Stimulated activated CD4-positive, alpha-beta T cell treated with anti-CD3 and anti-CD28 coated beads, Interleukin-4, amount 100 ng/mL, for 48 hours (primary cell): ENCODE measurements at regions not wholly inside any gene's neighbourhood (a gene's known extent, or its start where the extent isn't known, plus 50 kb on each side); places are given as distances from the start of the nearest gene placed in this dataset.
"Not testable (repeated sequence)": the region's sequence is repeated elsewhere in the genome, so short reads cannot be mapped to it uniquely, and the experiment has no call there.

ENCODE experiments used
- DNase-seq, 2 donors: peaks; one replicate each; pipeline ENCODE4 v3.0.0-alpha.2; 2020; ENCODE audit warnings: low read depth in 2 of 2

DNA sequence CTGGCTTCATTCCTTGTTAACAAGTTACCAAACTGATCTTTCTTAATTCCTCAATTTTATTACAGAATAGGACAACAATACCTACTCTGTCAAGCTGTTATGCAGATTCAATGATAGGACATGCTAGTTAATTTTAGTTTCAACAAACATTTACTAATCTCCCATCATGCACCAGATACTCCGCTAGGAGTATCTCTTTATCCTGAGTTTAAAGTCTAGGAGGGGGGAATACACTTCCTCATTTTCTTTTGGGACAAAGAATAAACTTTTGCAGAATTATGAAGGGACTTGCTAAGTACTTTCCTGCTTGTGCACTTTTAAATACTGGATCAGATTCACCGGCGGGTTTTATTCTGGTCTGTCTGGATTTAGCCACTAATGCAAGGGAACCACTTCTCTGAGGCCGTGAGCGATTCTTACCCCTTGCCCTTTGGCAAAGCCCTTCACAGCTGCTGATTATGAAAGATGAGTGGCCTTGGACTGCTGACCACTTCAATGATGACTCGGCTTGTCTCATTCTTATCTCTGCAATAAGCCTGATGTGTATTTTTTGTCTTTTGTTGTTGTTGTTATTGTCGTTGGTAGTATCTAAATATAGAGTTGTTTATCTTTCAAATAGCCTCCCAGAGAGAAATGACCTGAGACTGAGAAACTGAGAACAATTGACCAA is 73.9 kb downstream of the RMI1 start:
- DNase-seq = no peak

DNA sequence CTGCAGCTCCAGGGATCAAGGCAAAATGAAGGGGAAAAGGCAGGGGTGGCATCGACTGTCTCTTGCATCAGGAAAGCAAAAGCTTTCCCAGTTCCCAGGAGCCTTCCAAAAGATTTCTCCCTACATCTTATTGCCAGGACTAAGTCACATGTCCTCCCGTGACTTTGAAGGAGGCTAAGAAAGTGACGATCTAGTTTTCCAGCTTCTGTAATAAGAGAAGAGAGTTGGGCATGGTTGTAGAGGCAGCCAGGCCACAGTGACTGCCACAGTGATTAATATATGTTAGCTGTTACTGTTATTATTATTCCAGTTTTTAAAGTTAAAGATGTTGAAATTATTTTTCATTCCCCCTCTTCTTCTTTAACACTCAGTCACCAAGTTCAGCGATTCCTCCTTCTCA is 77.1 kb downstream of the RMI1 start:
- DNase-seq = no peak

DNA sequence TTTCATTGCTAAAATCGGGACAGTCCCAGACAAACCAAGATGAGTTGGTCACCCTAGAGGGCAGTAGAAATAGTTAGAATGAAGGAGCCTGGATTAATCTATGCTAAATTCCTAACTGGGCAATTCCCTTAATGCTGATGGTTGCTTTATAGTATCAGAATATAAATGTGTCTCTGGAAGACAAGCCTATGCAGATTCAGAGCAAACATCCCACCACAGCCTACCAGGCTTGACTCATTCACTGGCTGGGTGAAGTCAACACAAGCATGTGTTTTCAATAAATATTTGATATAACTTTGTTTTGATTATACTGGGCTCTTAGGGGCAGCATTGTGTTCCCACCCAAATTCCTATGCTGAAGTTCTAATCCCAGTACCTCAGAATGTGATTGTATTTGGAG is 79.3 kb downstream of the RMI1 start:
- no peak for DNase-seq

- no peak for DNase-seq
These were observed 81.1 kb downstream of the RMI1 start for GRCh38 chr9:84061613-84062193.

DNA sequence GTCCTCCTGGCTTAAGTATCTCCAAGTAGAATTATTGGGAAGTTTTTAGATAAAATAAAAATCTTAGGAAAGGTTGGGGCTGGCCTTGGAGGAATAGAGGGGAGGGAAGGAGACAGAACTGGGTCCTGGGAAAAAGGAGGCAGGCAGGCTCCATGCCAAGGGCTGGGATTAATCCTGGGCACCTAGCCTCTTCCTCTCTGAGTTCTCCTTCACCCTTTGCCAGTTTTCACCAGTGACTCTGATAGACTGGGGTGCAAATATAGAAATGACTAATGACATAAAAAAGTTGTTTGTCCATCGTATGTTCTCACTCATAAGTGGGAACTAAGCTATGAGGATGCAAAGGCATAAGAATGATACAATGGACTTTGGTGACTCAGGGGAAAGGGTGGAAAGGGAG is 81.9 kb downstream of the RMI1 start:
- DNase-seq = no peak

DNA sequence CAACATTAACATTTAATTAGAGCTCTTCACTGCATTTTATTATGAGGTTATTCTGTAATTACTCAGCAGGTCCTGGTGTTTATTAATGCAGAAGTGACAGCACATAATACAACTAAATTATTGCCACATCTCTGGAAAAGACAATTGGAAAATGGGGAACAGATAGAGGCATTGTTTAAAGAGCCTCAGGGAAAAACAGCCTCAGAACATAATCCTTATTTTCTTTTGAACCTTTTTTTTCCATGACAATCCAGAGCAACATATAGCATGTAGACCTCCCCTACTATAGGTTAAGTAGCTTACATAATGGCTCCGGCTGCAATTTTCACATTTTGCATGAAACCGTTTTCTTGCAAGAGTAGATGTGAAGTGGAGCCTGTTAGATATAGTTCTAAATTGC is 87.2 kb downstream of the RMI1 start:
- no peak for DNase-seq

DNA sequence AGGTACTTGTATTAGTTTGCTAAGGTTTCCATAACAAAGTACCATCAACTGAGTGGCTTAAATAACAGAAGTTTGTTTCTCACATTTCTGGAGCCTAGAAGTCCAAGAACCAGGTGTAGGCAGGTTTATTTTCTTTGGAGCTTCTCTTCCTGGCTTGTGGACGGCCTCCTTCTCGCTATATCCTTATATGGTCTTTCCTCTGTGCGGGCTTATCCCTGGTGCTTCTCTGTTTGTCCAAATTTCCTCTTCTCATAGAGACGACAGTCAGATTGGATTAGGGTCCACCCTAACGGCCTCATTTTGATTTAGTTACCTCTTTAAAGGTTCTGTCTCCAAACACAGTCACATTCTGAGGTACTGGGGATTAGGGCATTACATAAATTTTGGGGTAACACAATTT is 88.3 kb downstream of the RMI1 start:
- DNase-seq = no peak

DNA sequence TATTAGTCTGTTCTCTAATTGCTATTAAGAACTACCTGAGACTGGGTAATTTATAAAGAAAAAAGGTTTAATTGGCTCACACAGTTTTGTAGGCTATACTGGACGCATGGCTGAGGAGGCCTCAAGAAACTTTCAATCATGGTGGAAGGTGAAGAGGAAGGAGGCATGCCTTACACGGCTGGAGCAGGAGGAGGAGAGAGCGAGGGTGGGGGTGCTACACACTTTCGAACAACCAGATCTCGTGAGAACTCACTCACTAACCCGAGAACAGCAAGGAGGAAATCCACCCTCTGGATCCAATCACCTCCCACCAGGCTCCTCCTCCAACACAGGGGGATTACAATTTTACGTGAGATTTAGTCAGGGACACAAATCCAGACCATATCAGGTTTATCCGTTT is 90.0 kb downstream of the RMI1 start:
- DNase-seq = no peak

DNA sequence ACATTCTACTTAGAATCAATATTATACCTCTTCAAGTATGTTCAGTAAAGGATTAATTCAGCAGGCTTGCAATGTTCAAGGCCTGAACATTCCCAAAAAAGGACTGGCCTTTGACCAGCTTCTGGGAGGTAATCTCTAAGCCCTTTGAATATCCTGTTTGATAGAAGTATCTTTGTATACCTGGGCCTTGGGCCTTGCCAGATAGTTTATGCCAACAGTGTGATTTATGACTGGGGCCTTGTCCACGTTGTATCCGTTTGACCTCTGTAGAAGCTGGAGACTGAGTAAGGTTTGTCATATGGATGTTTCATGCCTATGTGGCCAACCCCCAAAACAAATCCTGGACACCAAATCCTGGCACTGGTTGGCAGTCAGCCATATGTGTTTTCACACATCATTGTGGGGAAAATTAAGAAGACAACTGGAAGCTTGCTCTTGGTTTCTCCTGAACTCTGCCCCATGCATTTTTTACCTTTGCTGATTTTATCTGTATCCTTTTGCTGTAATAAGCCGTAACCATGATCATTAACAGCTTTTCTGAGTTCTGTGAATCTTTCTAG is 92.1 kb downstream of the RMI1 start:
- no peak for DNase-seq

DNA sequence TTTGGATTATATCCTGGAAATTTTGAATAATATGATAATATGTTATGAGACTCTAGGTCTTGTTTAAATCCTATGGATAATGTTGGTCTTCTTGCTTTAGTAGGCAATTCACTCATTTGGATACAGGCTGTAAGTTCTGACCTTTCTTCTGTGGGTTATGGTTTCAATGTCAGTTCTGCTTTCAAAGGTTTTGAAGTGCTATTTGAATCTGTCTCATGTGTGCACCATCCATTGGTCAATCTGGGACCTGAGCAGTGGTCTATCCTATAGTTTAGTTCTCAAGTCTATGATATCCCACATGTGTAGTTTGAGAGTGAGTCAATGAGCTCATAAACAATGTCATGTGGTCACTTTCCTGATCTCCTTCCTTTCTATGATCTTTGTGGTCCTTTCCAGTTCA is 94.4 kb downstream of the RMI1 start:
- DNase-seq = no peak

GRCh38 chr9:84076384-84076783 is 95.8 kb downstream of the RMI1 start:
- DNase-seq = no peak

DNA sequence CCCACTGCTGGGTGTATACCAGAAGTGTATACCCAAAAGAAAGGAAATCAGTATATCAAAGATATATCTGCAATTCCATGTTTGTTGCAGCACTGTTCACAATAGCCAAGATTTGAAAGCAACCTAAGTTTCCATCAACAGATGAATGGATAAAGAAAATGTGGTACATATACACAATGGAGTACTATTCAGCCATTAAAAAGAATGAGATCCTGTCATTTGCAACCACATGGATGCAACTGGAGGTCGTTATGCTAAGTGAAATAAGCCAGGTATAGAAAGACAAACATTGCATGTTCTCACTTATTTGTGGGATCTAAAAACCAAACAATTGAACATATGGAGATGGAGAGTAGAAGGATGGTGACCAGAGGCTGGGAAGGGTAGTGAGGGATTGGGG is 97.2 kb downstream of the RMI1 start:
- not testable (repeated sequence) for DNase-seq

DNA sequence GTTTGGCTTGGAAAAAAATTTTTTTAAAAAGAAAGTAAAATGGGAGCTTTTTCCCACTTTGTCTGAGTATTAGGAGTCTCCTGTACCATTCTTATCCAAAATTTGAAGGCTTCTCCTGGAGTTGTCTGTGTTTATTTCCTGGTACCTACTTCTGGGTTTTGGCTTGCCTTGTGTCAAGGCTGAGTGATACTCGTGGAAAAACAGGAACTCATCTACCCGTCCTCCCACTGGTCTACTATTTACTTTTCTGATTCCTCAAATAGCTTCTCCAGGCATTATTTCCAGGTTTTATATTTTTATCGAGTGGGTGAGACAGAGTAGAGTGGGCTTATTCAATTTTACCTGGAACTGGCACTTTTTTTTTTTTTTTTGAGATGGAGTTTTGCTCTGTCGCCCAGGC is 99.4 kb downstream of the RMI1 start:
- no peak for DNase-seq

- no peak for DNase-seq
These were observed 121.5 kb downstream of the RMI1 start for GRCh38 chr9:84101964-84102632.

- no peak for DNase-seq
These were observed 123.2 kb downstream of the RMI1 start for GRCh38 chr9:84103651-84104377.

- DNase-seq = no peak
These were observed 126.5 kb downstream of the RMI1 start for GRCh38 chr9:84107081-84107480.

- no peak for DNase-seq
These were observed 127.4 kb downstream of the RMI1 start for GRCh38 chr9:84107995-84108394.

- DNase-seq = no peak
These were observed 131.1 kb downstream of the RMI1 start for GRCh38 chr9:84111726-84112125.

DNA sequence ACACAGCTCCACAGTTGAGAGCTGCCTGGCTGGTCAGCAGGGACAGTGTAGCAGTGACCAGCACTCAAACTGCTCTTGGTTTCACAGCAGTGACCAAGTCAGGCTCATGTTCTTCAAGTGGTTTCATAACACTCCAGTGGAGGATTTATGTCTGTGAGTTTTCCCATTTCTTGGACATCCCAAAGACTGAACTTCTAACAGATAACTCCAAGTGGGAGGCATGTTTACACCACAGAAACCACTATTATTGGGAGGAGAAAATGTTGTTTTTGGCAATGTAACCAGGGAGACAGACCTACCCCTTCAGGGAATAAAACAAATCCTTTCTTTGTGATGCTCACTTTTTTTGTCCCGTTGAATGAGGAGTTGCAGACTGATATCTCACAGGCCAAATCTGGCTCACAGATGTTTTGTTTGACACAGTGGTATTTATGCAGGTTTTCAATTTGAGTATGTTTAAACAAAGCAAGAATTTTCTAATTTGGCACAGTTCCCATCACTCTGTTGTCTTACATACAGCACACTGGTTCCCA is 141.5 kb downstream of the RMI1 start:
- DNase-seq = no peak

GRCh38 chr9:84122572-84122971 is 142.0 kb downstream of the RMI1 start:
- DNase-seq = no peak

GRCh38 chr9:84123648-84124406 is 143.2 kb downstream of the RMI1 start:
- DNase-seq = no peak
